HG02885 (cell line): ENCODE measurements at regions not wholly inside any gene's neighbourhood (a gene's known extent, or its start where the extent isn't known, plus 50 kb on each side); places are given as distances from the start of the nearest gene placed in this dataset.
"Not testable (repeated sequence)": the region's sequence is repeated elsewhere in the genome, so short reads cannot be mapped to it uniquely, and the experiment has no call there.

Source experiments
- ATAC-seq: cut with Tn5 transposase; IDR thresholded peaks from one replicate; pipeline ENCODE4 v1.9.1; 2021; ENCODE audit warnings: mild to moderate bottlenecking; ENCODE audit not compliant: unreplicated experiment, poor library complexity

GRCh38 chr5:75951716-75952115 is 131.5 kb upstream of the SV2C start:
- no peak for ATAC-seq

- no peak for ATAC-seq
These were observed 132.0 kb upstream of the SV2C start for GRCh38 chr5:75951158-75951557.

- no peak for ATAC-seq
These were observed 134.7 kb upstream of the SV2C start for GRCh38 chr5:75948438-75948837.

GRCh38 chr5:75940418-75940817 is 142.8 kb upstream of the SV2C start:
- no peak for ATAC-seq

- ATAC-seq, result no peak
These were observed 147.6 kb upstream of the SV2C start for GRCh38 chr5:75935572-75935971.

GRCh38 chr5:75933489-75933888 is 149.7 kb upstream of the SV2C start:
- no peak for ATAC-seq

- no peak for ATAC-seq
These were observed 152.0 kb upstream of the SV2C start for GRCh38 chr5:75931175-75931574.

- ATAC-seq, result no peak
These were observed 154.2 kb upstream of the SV2C start for GRCh38 chr5:75928992-75929391.

- no peak for ATAC-seq
These were observed 160.7 kb upstream of the SV2C start for GRCh38 chr5:75922480-75922879.

GRCh38 chr5:75921011-75921410 is 162.2 kb upstream of the SV2C start:
- ATAC-seq, result no peak

GRCh38 chr5:75916144-75916543 is 167.0 kb upstream of the SV2C start:
- no peak for ATAC-seq

GRCh38 chr5:75909223-75909622 is 174.0 kb upstream of the SV2C start:
- no peak for ATAC-seq

GRCh38 chr5:75907651-75908050 is 175.5 kb upstream of the SV2C start:
- no peak for ATAC-seq

GRCh38 chr5:75894482-75894881 is 177.2 kb upstream of the POC5 start:
- no peak for ATAC-seq

GRCh38 chr5:75891736-75892135 is 174.5 kb upstream of the POC5 start:
- ATAC-seq, result no peak

- ATAC-seq, result no peak
These were observed 173.8 kb upstream of the POC5 start for GRCh38 chr5:75891020-75891419.

GRCh38 chr5:75890546-75890945 is 173.3 kb upstream of the POC5 start:
- ATAC-seq, result no peak

GRCh38 chr5:75886706-75887105 is 169.5 kb upstream of the POC5 start:
- ATAC-seq, result no peak

GRCh38 chr5:75885849-75886596 is 168.8 kb upstream of the POC5 start:
- no peak for ATAC-seq

GRCh38 chr5:75885321-75885720 is 168.1 kb upstream of the POC5 start:
- ATAC-seq, result no peak

- ATAC-seq, result no peak
These were observed 152.7 kb upstream of the POC5 start for GRCh38 chr5:75869891-75870290.

GRCh38 chr5:75862872-75863271 is 145.6 kb upstream of the POC5 start:
- no peak for ATAC-seq

GRCh38 chr5:75859621-75860020 is 142.4 kb upstream of the POC5 start:
- ATAC-seq, result not testable (repeated sequence)
